GM23338 (cell line): ENCODE measurements at regions not wholly inside any gene's neighbourhood (a gene's known extent, or its start where the extent isn't known, plus 50 kb on each side); places are given as distances from the start of the nearest gene placed in this dataset.

Source experiments
- ATAC-seq: fragments of 200-7000 bp; cut with Tn5 transposase; 3 replicates; pipeline ENCODE4 v1.9.1; 2020
- DNase-seq: peaks from one replicate; pipeline ENCODE4 v3.0.0-alpha.2; 2015; ENCODE audit warnings: low spot score
- H2AFZ ChIP-seq: fragments of 200-600 bp; sonication (generic); 2 replicates; pipeline ENCODE4 v1.8.0; 2016; ENCODE audit warnings: antibody characterized with exemption, mild to moderate bottlenecking, moderate library complexity
- H3F3A ChIP-seq: fragments of 200-600 bp; sonication (generic); replicated peaks from 2 replicates; pipeline ENCODE4 v1.8.0; 2017; ENCODE audit warnings: antibody characterized with exemption, mixed run types, low read depth
- H3K27ac ChIP-seq: fragments of 200-600 bp; sonication (generic); 2 replicates; pipeline ENCODE4 v1.6.1; 2016; ENCODE audit warnings: low read depth
- H3K27me3 ChIP-seq: fragments of 200-600 bp; sonication (generic); 2 replicates; pipeline ENCODE4 v1.8.0; 2016; ENCODE audit warnings: mild to moderate bottlenecking, mixed run types, moderate library complexity; ENCODE audit not compliant: insufficient read depth
- H3K36me3 ChIP-seq: fragments of 200-600 bp; sonication (generic); 2 replicates; pipeline ENCODE4 v1.8.0; 2016; ENCODE audit warnings: mild to moderate bottlenecking; ENCODE audit not compliant: insufficient read depth
- H3K4me1 ChIP-seq: fragments of 200-600 bp; sonication (generic); 2 replicates; pipeline ENCODE4 v1.8.0; 2016; ENCODE audit warnings: mild to moderate bottlenecking, moderate library complexity; ENCODE audit not compliant: insufficient read depth
- H3K4me2 ChIP-seq: fragments of 200-600 bp; sonication (generic); 2 replicates; pipeline ENCODE4 v1.7.1; 2017; ENCODE audit warnings: mixed run types
- H3K4me3 ChIP-seq: fragments of 200-600 bp; sonication (generic); 2 replicates; pipeline ENCODE4 v1.6.1; 2016; ENCODE audit warnings: mixed run types
- H3K79me2 ChIP-seq: fragments of 200-600 bp; sonication (generic); replicated peaks from 2 replicates; pipeline ENCODE4 v1.8.0; 2017; ENCODE audit warnings: mild to moderate bottlenecking; ENCODE audit not compliant: insufficient read depth
- H3K9me2 ChIP-seq: fragments of 200-600 bp; sonication (generic); 2 replicates; pipeline ENCODE4 v1.8.0; 2017; ENCODE audit not compliant: insufficient read depth
- H4K20me1 ChIP-seq: fragments of 200-600 bp; sonication (generic); replicated peaks from 2 replicates; pipeline ENCODE4 v1.8.0; 2017; ENCODE audit warnings: mild to moderate bottlenecking; ENCODE audit not compliant: insufficient read depth
- H3K27ac Mint-ChIP-seq: 2 replicates; pipeline ENCODE4 v1.8.0; 2020; ENCODE audit warnings: inconsistent platforms, mild to moderate bottlenecking, moderate library complexity, mixed read lengths
- H3K27me3 Mint-ChIP-seq: 3 replicates; pipeline ENCODE4 v1.8.0; 2022; ENCODE audit warnings: low read depth, mild to moderate bottlenecking, moderate library complexity, mixed read lengths, inconsistent platforms; ENCODE audit not compliant: insufficient read depth, poor library complexity
- H3K36me3 Mint-ChIP-seq: 3 replicates; pipeline ENCODE4 v1.8.0; 2021; ENCODE audit warnings: low read depth, mild to moderate bottlenecking, inconsistent platforms, moderate library complexity, mixed read lengths
- H3K4me1 Mint-ChIP-seq: 3 replicates; pipeline ENCODE4 v1.8.0; 2020; ENCODE audit warnings: mild to moderate bottlenecking, inconsistent platforms, mixed read lengths
- H3K4me3 Mint-ChIP-seq: 3 replicates; pipeline ENCODE4 v1.8.0; 2021; ENCODE audit warnings: moderate library complexity, mild to moderate bottlenecking, inconsistent platforms, mixed read lengths
- H3K9me3 Mint-ChIP-seq: 3 replicates; pipeline ENCODE4 v1.8.0; 2020; ENCODE audit warnings: moderate library complexity, mild to moderate bottlenecking, inconsistent platforms, mixed read lengths
- CREB1 ChIP-seq: fragments of 250-450 bp; sonication (Bioruptor Pico); IDR thresholded peaks from 2 replicates; pipeline ENCODE4 v1.5.0; 2020; ENCODE audit warnings: low read depth, mild to moderate bottlenecking, moderate library complexity
- JUNB ChIP-seq: IDR thresholded peaks from one replicate; pipeline ENCODE4 v1.6.1; 2016; ENCODE audit warnings: antibody characterized with exemption; ENCODE audit not compliant: unreplicated experiment
- POLR2AphosphoS5 ChIP-seq: IDR thresholded peaks from 2 replicates; pipeline ENCODE4 v1.6.1; 2016; ENCODE audit warnings: antibody characterized with exemption, low read depth
- REST ChIP-seq: IDR thresholded peaks from one replicate; pipeline ENCODE4 v1.6.1; 2018; ENCODE audit warnings: antibody characterized with exemption; ENCODE audit not compliant: unreplicated experiment
- STAT1 ChIP-seq: IDR thresholded peaks from one replicate; pipeline ENCODE4 v1.6.1; 2016; ENCODE audit warnings: antibody characterized with exemption; ENCODE audit not compliant: unreplicated experiment
- ZNF114 ChIP-seq: fragments of 250-450 bp; sonication (Bioruptor Pico); IDR thresholded peaks from 2 replicates; pipeline ENCODE4 v1.5.0; 2020; ENCODE audit warnings: mild to moderate bottlenecking, moderate library complexity
- ZNF462 ChIP-seq: fragments of 250-450 bp; sonication (Bioruptor Pico); IDR thresholded peaks from 2 replicates; pipeline ENCODE4 v1.5.0; 2020; ENCODE audit warnings: mild to moderate bottlenecking, moderate library complexity
- TF ChIP-seq, protein P1 (sequence below), 2 experiments: fragments of 200-600 bp in 1 of 2; sonication (generic) in 1 of 2; conservative IDR thresholded peaks; 2 replicates each; pipeline versions ENCODE4 v1.5.1 to v1.6.1; 2016 to 2017; ENCODE audit warnings: antibody characterized with exemption in 2 of 2, low read depth in 2 of 2, mild to moderate bottlenecking in 2 of 2, moderate library complexity in 1 of 2

DNA sequence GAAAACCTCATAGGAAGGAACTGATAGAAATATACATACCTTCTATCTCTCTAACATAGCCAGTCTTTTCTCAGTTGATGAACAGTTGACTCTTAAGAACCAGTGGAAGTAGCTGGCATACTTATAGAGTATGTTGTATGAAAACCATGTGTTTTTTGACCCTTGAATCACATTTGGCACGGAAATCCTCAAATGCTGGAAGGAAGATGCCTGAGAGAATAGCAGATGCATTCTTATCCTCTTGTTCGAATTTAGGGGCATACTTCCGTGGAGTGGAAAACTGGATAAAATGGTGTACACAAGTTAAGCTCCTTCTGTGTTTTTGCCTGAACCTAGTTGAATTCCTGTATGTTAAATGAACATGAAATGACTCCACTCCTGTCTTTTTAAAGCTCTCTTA is 145.5 kb downstream of the PCDH7 start:
- Histone ChIP-seq H2AFZ (no peak overlapping the region), H3K4me3 (no peak overlapping the region), H3F3A (no peaks in the 10 kb centered on the region), H3K9me2 (no peaks in the 10 kb centered on the region), H3K4me1 (no peaks in the 10 kb centered on the region), H4K20me1 (no peaks in the 10 kb centered on the region), H3K36me3 (no peaks in the 10 kb centered on the region), H3K27me3 (no peaks in the 10 kb centered on the region), H3K79me2 (no peaks in the 10 kb centered on the region), H3K27ac (no peak overlapping the region), H3K4me2 (no peak overlapping the region)
- ATAC-seq, result no peak
- TF ChIP-seq JUNB, result no peak
- TF ChIP-seq, protein P1, sequence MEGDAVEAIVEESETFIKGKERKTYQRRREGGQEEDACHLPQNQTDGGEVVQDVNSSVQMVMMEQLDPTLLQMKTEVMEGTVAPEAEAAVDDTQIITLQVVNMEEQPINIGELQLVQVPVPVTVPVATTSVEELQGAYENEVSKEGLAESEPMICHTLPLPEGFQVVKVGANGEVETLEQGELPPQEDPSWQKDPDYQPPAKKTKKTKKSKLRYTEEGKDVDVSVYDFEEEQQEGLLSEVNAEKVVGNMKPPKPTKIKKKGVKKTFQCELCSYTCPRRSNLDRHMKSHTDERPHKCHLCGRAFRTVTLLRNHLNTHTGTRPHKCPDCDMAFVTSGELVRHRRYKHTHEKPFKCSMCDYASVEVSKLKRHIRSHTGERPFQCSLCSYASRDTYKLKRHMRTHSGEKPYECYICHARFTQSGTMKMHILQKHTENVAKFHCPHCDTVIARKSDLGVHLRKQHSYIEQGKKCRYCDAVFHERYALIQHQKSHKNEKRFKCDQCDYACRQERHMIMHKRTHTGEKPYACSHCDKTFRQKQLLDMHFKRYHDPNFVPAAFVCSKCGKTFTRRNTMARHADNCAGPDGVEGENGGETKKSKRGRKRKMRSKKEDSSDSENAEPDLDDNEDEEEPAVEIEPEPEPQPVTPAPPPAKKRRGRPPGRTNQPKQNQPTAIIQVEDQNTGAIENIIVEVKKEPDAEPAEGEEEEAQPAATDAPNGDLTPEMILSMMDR (conservative IDR thresholded peaks at IDR 0.05; ENCODE audit: low read depth in 2 of 2), result no peak
- Mint-ChIP-seq H3K27ac (no peak overlapping the region), H3K4me1 (peaks cover 6% of the 10 kb centered on the region; the same call in 2 of the 3 replicates), H3K27me3 (no peaks in the 10 kb centered on the region), H3K36me3 (no peaks in the 10 kb centered on the region), H3K9me3 (no peaks in the 10 kb centered on the region), H3K4me3 (no peak overlapping the region)
- DNase-seq, result no peak

DNA sequence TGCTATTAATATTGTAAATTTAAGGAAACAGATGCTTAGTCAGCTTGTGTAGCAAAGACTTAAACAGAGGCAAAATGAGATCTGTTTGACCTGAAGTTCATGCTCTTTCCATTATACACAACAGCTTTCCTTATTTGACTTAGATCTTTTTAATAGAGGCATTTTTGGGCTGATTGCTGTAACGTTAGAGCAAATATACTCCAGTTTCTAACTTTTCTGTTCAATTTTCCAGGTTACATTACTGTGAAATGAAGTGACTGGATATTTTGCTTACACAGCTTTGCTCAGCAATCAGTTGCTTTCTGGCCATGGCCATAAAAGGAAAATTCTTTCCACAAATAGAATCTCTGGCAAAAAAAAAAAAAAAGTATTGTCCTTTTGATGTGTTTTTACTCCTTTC is 146.2 kb downstream of the PCDH7 start:
- no peaks in the 10 kb centered on the region for H3K36me3 Mint-ChIP-seq
- no peaks in the 10 kb centered on the region for H3K79me2 ChIP-seq
- H3F3A ChIP-seq, result no peaks in the 10 kb centered on the region
- ATAC-seq, result no peak
- H4K20me1 ChIP-seq, result no peaks in the 10 kb centered on the region
- H2AFZ ChIP-seq, result no peak overlapping the region
- H3K27ac Mint-ChIP-seq, result no peak overlapping the region
- DNase-seq, result no peak
- no peaks in the 10 kb centered on the region for H3K27me3 Mint-ChIP-seq
- no peak overlapping the region for H3K4me2 ChIP-seq
- H3K4me1 ChIP-seq, result no peaks in the 10 kb centered on the region
- no peaks in the 10 kb centered on the region for H3K9me2 ChIP-seq
- H3K27ac ChIP-seq, result no peak overlapping the region
- H3K36me3 ChIP-seq, result no peaks in the 10 kb centered on the region
- no peaks in the 10 kb centered on the region for H3K9me3 Mint-ChIP-seq
- H3K4me3 ChIP-seq, result no peak overlapping the region
- H3K4me3 Mint-ChIP-seq, result no peak overlapping the region
- H3K4me1 Mint-ChIP-seq, result peaks cover 6% of the 10 kb centered on the region; the same call in 2 of the 3 replicates
- no peaks in the 10 kb centered on the region for H3K27me3 ChIP-seq
- no peak for TF ChIP-seq ZNF462 (CRISPR knock-in tag)
- no peak for TF ChIP-seq CREB1 (CRISPR knock-in tag)
- no peak for TF ChIP-seq ZNF114 (CRISPR knock-in tag)
- no peak for TF ChIP-seq POLR2AphosphoS5
- TF ChIP-seq REST, result no peak
- TF ChIP-seq, protein P1 (conservative IDR thresholded peaks at IDR 0.05; ENCODE audit: low read depth in 2 of 2), result no peak
- no peak for TF ChIP-seq STAT1
